IMR-90 (cell line): ENCODE measurements at regions not wholly inside any gene's neighbourhood (a gene's known extent, or its start where the extent isn't known, plus 50 kb on each side); places are given as distances from the start of the nearest gene placed in this dataset.

Experiments
- ATAC-seq: fragments of 200-7000 bp; cut with Tn5 transposase; 2 replicates; pipeline ENCODE4 v1.9.1; 2020; ENCODE audit warnings: low read depth, mild to moderate bottlenecking, moderate library complexity
- BruUV-seq: library from RNA; stranded (reverse); fragments of 400-500 nt; replicated peaks from 2 replicates; lab custom pipeline; 2021; lab: Mats Ljungman, UMichigan
- CTCF ChIA-PET: fragments of 300-600 bp; formaldehyde crosslinking; extraction: SDS; loops from one replicate; lab custom pipeline; 2021; ENCODE audit warnings: antibody characterized with exemption; lab: Yijun Ruan, JAX
- POLR2A ChIA-PET: fragments of 300-600 bp; sonication (Branson Sonifier 250); formaldehyde crosslinking; loops from one replicate; lab custom pipeline; 2022; ENCODE audit warnings: antibody characterized with exemption; ENCODE audit not compliant: unreplicated experiment; lab: Charles Lee
- DNase-seq: peaks from one replicate; pipeline ENCODE4 v3.0.0; 2013
- H2AFZ ChIP-seq: replicated peaks from 2 replicates; pipeline ENCODE3; 2013; ENCODE audit warnings: low read length, mild to moderate bottlenecking; ENCODE audit not compliant: poor library complexity
- H2AK5ac ChIP-seq: 2 replicates; pipeline ENCODE4 v1.6.1; 2013; ENCODE audit warnings: low read depth, low read length, inconsistent platforms
- H2AK9ac ChIP-seq: replicated peaks from 2 replicates; pipeline ENCODE3; 2013; ENCODE audit warnings: mild to moderate bottlenecking, low read depth, low read length, moderate library complexity; ENCODE audit not compliant: poor library complexity
- H2BK120ac ChIP-seq: 2 replicates; pipeline ENCODE4 v1.6.1; 2013; ENCODE audit warnings: low read depth, low read length, inconsistent platforms
- H2BK15ac ChIP-seq: 3 replicates; pipeline ENCODE4 v1.6.1; 2013; ENCODE audit warnings: low read depth, low read length, inconsistent platforms
- H2BK20ac ChIP-seq: 2 replicates; pipeline ENCODE4 v1.6.1; 2013; ENCODE audit warnings: low read depth, mild to moderate bottlenecking, inconsistent platforms, low read length, moderate library complexity
- H2BK5ac ChIP-seq: 2 replicates; pipeline ENCODE4 v1.6.1; 2013; ENCODE audit warnings: mild to moderate bottlenecking, low read depth, low read length, inconsistent platforms; ENCODE audit not compliant: poor library complexity, severe bottlenecking
- H3K14ac ChIP-seq: replicated peaks from 2 replicates; pipeline ENCODE4 v1.6.1; 2013; ENCODE audit warnings: low read depth, low read length, inconsistent platforms
- H3K18ac ChIP-seq: 2 replicates; pipeline ENCODE4 v1.6.1; 2013; ENCODE audit warnings: low read depth, low read length, control low read depth
- H3K23ac ChIP-seq: 2 replicates; pipeline ENCODE4 v1.6.1; 2013; ENCODE audit warnings: low read depth, low read length, inconsistent platforms
- H3K27ac ChIP-seq: 2 replicates; pipeline ENCODE4 v1.5.1; 2013; ENCODE audit warnings: mild to moderate bottlenecking, control low read depth, low read length; ENCODE audit not compliant: insufficient read depth
- H3K27me3 ChIP-seq: 2 replicates; pipeline ENCODE4 v1.6.1; 2013; ENCODE audit warnings: low read length; ENCODE audit not compliant: control insufficient read depth, insufficient read depth
- H3K36me3 ChIP-seq: 2 replicates; pipeline ENCODE4 v1.6.1; 2013; ENCODE audit warnings: low read length, mixed read lengths; ENCODE audit not compliant: control insufficient read depth, insufficient read depth
- H3K4ac ChIP-seq: 2 replicates; pipeline ENCODE4 v1.6.1; 2013; ENCODE audit warnings: low read depth, low read length, inconsistent platforms
- H3K4me1 ChIP-seq: 2 replicates; pipeline ENCODE4 v1.6.1; 2013; ENCODE audit warnings: low read length, mixed read lengths; ENCODE audit not compliant: control insufficient read depth, insufficient read depth
- H3K4me2 ChIP-seq: 2 replicates; pipeline ENCODE4 v1.6.1; 2013; ENCODE audit warnings: low read depth, mild to moderate bottlenecking, control low read depth, low read length, moderate library complexity
- H3K4me3 ChIP-seq: 2 replicates; pipeline ENCODE4 v1.5.1; 2013; ENCODE audit warnings: low read depth, mild to moderate bottlenecking, control low read depth, low read length, moderate library complexity; ENCODE audit not compliant: insufficient read depth
- H3K56ac ChIP-seq: 2 replicates; pipeline ENCODE4 v1.6.1; 2013; ENCODE audit warnings: low read length, inconsistent platforms; ENCODE audit not compliant: insufficient read depth; ENCODE audit errors: extremely low read depth
- H3K79me1 ChIP-seq, 2 experiments: 2 replicates each; pipeline ENCODE4 v1.6.1; 2013; ENCODE audit warnings: low read length in 2 of 2, inconsistent platforms in 1 of 2, low read depth in 1 of 2
- H3K9ac ChIP-seq: 2 replicates; pipeline ENCODE4 v1.6.1; 2013; ENCODE audit warnings: low read depth, low read length, control low read depth
- H3K9me1 ChIP-seq: 2 replicates; pipeline ENCODE4 v1.6.1; 2013; ENCODE audit warnings: low read length, inconsistent platforms; ENCODE audit not compliant: insufficient read depth
- H3K9me3 ChIP-seq: 2 replicates; pipeline ENCODE4 v1.6.1; 2013; ENCODE audit warnings: low read length; ENCODE audit not compliant: control insufficient read depth, insufficient read depth
- H4K20me1 ChIP-seq: 2 replicates; pipeline ENCODE4 v1.6.1; 2013; ENCODE audit warnings: low read length, inconsistent platforms; ENCODE audit not compliant: insufficient read depth
- H4K5ac ChIP-seq: 2 replicates; pipeline ENCODE4 v1.6.1; 2013; ENCODE audit warnings: mild to moderate bottlenecking, low read depth, low read length, control low read depth
- H4K8ac ChIP-seq, 2 experiments: 2 replicates each; pipeline ENCODE4 v1.6.1; 2013; ENCODE audit warnings: low read depth in 2 of 2, low read length in 2 of 2, control low read depth in 1 of 2, inconsistent platforms in 1 of 2
- H4K91ac ChIP-seq: 2 replicates; pipeline ENCODE4 v1.6.1; 2013; ENCODE audit warnings: low read depth, low read length, inconsistent platforms; ENCODE audit not compliant: insufficient read depth
- CEBPB ChIP-seq: IDR thresholded peaks from 2 replicates; pipeline ENCODE4 v1.6.1; 2012; ENCODE audit warnings: low read depth, low read length, improper control_type of control experiment
- CHD1 ChIP-seq: IDR thresholded peaks from 2 replicates; pipeline ENCODE4 v1.6.1; 2012; ENCODE audit warnings: low read depth, low read length, improper control_type of control experiment
- NFE2L2 ChIP-seq: fragments of 150-350 bp; IDR thresholded peaks from 2 replicates; pipeline ENCODE4 v1.6.1; 2016; ENCODE audit warnings: low read depth, mild to moderate bottlenecking, low read length
- POLR2A ChIP-seq: IDR thresholded peaks from 2 replicates; pipeline ENCODE4 v1.6.1; 2012; ENCODE audit warnings: mild to moderate bottlenecking, low read depth, low read length
- RAD21 ChIP-seq: IDR thresholded peaks from 2 replicates; pipeline ENCODE4 v1.6.1; 2012; ENCODE audit warnings: low read length, improper control_type of control experiment
- RFX5 ChIP-seq: IDR thresholded peaks from 2 replicates; pipeline ENCODE4 v1.8.0; 2012; ENCODE audit warnings: low read depth, mild to moderate bottlenecking, low read length, moderate library complexity
- SMC3 ChIP-seq: fragments of 150-350 bp; IDR thresholded peaks from 2 replicates; pipeline ENCODE4 v1.6.1; 2016; ENCODE audit warnings: low read depth, mild to moderate bottlenecking, antibody characterized with exemption, low read length, moderate library complexity
- WGBS, 2 experiments: methylation state at CpG; one replicate each; pipeline versions ENCODE4 v1.1.5 to v1.1.7; 2013; ENCODE audit warnings: missing lambda C conversion rate in 2 of 2; ENCODE audit not compliant: insufficient read length in 1 of 2; ENCODE audit errors: extremely low coverage in 2 of 2; 5-methylcytosine and 5-hydroxymethylcytosine counted together
- dilution Hi-C: fragments of 300-500 bp; cut with HindIII; formaldehyde crosslinking; loops from one replicate; pipeline ENCODE4 v1.14.3; 2018; ENCODE audit warnings: low sequenced_read_pairs; ENCODE audit not compliant: unreplicated experiment
- in situ Hi-C: fragments of 300-500 bp; cut with MboI; formaldehyde crosslinking; loops from 3 replicates; pipeline ENCODE4 v1.14.3; 2019; ENCODE audit warnings: low sequenced_read_pairs, inconsistent platforms, mixed read lengths
- intact Hi-C: fragments of 100-400 bp; cut with micrococcal nuclease; formaldehyde crosslinking; loops from 2 replicates; pipeline ENCODE4 v1.10.0; 2022

DNA sequence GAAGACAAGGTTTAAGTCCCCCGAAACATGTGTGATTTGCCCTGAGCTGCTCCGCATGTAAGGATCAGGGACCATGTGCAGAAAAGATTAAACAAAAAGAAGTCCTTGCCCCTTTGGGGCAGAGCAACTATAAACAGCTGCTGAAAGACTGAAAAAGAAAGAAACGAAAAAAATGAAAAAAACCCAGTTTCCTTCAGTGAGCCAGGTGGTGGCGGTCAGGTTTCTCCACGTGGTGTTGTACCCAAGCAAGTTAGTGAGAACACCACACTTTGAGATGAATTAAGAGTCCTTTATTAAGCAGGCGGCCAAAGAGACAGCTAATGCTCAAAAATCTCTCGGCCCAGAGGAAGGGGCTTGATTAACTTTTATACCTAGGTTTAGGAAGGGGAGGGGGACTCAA, 404.9 kb upstream of the SYT4 start:
- no TSS peak for BruUV-seq
- Histone ChIP-seq H4K20me1 (no peaks in the 10 kb centered on the region), H2BK20ac (no peak overlapping the region), H3K4me2 (no peak overlapping the region), H2BK120ac (no peak overlapping the region), H3K9ac (no peak overlapping the region), H3K4me3 (no peak overlapping the region), H4K5ac (no peak overlapping the region), H3K23ac (no peak overlapping the region), H3K79me1 (no peaks in the 10 kb centered on the region), H3K56ac (no peak overlapping the region), H2AK9ac (no peak overlapping the region), H2BK15ac (no peak overlapping the region), H3K4me1 (0 out of 2 replicates have a peak, but pooled peaks cover 2% of the 10 kb centered on the region), H2AFZ (no peak overlapping the region), H3K9me1 (no peaks in the 10 kb centered on the region), H3K18ac (no peak overlapping the region), H4K8ac (no peak overlapping the region), H2AK5ac (no peak overlapping the region), H3K36me3 (no peaks in the 10 kb centered on the region), H3K14ac (no peak overlapping the region), H3K27ac (no peak overlapping the region), H3K4ac (no peak overlapping the region), H2BK5ac (no peak overlapping the region), H3K27me3 (no peaks in the 10 kb centered on the region), H3K9me3 (no peaks in the 10 kb centered on the region), H4K91ac (no peak overlapping the region)
- WGBS, 2 experiments = no CpG with 5 or more reads among the region's 7 CpGs
- DNase-seq (no peak), ATAC-seq (no peak)
- TF ChIP-seq SMC3 = no peak
- TF ChIP-seq CHD1 = no peak
- no peak for TF ChIP-seq RFX5
- no peak for TF ChIP-seq CEBPB
- no peak for TF ChIP-seq POLR2A
- TF ChIP-seq NFE2L2 = no peak
- no peak for TF ChIP-seq RAD21
- ChIA-PET POLR2A (no interaction called here), CTCF (no interaction called here)
- dilution Hi-C loops (no loop called here), intact Hi-C loops (no loop called here), in situ Hi-C loops (no loop called here)
